Mesendoderm (in vitro differentiated cells): ENCODE measurements at regions not wholly inside any gene's neighbourhood (a gene's known extent, or its start where the extent isn't known, plus 50 kb on each side); places are given as distances from the start of the nearest gene placed in this dataset.

Source experiments
- DNase-seq: peaks from one replicate; pipeline ENCODE4 v3.0.0; 2013
- H2AK5ac ChIP-seq: 2 replicates; pipeline ENCODE4 v1.6.1; 2013; ENCODE audit warnings: low read length, inconsistent platforms
- H2BK120ac ChIP-seq: 2 replicates; pipeline ENCODE4 v1.6.1; 2013; ENCODE audit warnings: low read depth, mild to moderate bottlenecking, low read length, moderate library complexity, mixed read lengths
- H2BK15ac ChIP-seq: replicated peaks from 2 replicates; pipeline ENCODE4 v1.6.1; 2013; ENCODE audit warnings: low read depth, mild to moderate bottlenecking, moderate library complexity
- H2BK5ac ChIP-seq: 2 replicates; pipeline ENCODE4 v1.6.1; 2013; ENCODE audit warnings: low read length, inconsistent platforms
- H3K18ac ChIP-seq: 2 replicates; pipeline ENCODE4 v1.6.1; 2013; ENCODE audit warnings: mild to moderate bottlenecking, low read length, mixed read lengths
- H3K23ac ChIP-seq: one replicate; pipeline ENCODE4 v1.6.1; 2013; ENCODE audit warnings: low read length
- H3K27ac ChIP-seq: 2 replicates; pipeline ENCODE4 v1.5.1; 2013; ENCODE audit warnings: low read depth, mild to moderate bottlenecking, inconsistent platforms, low read length, moderate library complexity
- H3K27me3 ChIP-seq: 2 replicates; pipeline ENCODE4 v1.6.1; 2013; ENCODE audit warnings: low read length, control low read depth, mild to moderate bottlenecking, inconsistent platforms; ENCODE audit not compliant: insufficient read depth, poor library complexity
- H3K36me3 ChIP-seq: 2 replicates; pipeline ENCODE4 v1.6.1; 2013; ENCODE audit warnings: low read length, inconsistent platforms; ENCODE audit not compliant: control insufficient read depth, insufficient read depth
- H3K4ac ChIP-seq: one replicate; pipeline ENCODE4 v1.6.1; 2013; ENCODE audit warnings: low read depth, mild to moderate bottlenecking, low read length, moderate library complexity
- H3K4me1 ChIP-seq: 2 replicates; pipeline ENCODE4 v1.6.1; 2013; ENCODE audit warnings: low read depth, low read length, inconsistent platforms; ENCODE audit not compliant: control insufficient read depth
- H3K4me2 ChIP-seq: 2 replicates; pipeline ENCODE4 v1.6.1; 2013; ENCODE audit warnings: low read length
- H3K4me3 ChIP-seq: 2 replicates; pipeline ENCODE4 v1.5.1; 2013; ENCODE audit warnings: mild to moderate bottlenecking, low read length
- H3K56ac ChIP-seq: one replicate; pipeline ENCODE4 v1.6.1; 2013; ENCODE audit warnings: low read length
- H3K79me1 ChIP-seq: 2 replicates; pipeline ENCODE4 v1.6.1; 2013; ENCODE audit warnings: low read length, inconsistent platforms
- H3K79me2 ChIP-seq: 2 replicates; pipeline ENCODE4 v1.6.1; 2013; ENCODE audit warnings: mild to moderate bottlenecking, low read length; ENCODE audit not compliant: control insufficient read depth, insufficient read depth
- H3K9ac ChIP-seq: 2 replicates; pipeline ENCODE4 v1.6.1; 2013; ENCODE audit warnings: low read length, inconsistent platforms
- H4K5ac ChIP-seq: one replicate; pipeline ENCODE4 v1.6.1; 2013; ENCODE audit warnings: low read length
- H4K8ac ChIP-seq: one replicate; pipeline ENCODE4 v1.6.1; 2013; ENCODE audit warnings: low read depth, mild to moderate bottlenecking, control low read depth, low read length, moderate library complexity
- WGBS: extraction: QIAGEN DNeasy Blood & Tissue Kit; methylation state at CpG from one replicate; pipeline ENCODE4 v1.1.7; 2013; ENCODE audit warnings: low lambda C conversion rate, missing lambda C conversion rate; ENCODE audit not compliant: insufficient coverage; ENCODE audit errors: extremely low coverage; 5-methylcytosine and 5-hydroxymethylcytosine counted together

DNA sequence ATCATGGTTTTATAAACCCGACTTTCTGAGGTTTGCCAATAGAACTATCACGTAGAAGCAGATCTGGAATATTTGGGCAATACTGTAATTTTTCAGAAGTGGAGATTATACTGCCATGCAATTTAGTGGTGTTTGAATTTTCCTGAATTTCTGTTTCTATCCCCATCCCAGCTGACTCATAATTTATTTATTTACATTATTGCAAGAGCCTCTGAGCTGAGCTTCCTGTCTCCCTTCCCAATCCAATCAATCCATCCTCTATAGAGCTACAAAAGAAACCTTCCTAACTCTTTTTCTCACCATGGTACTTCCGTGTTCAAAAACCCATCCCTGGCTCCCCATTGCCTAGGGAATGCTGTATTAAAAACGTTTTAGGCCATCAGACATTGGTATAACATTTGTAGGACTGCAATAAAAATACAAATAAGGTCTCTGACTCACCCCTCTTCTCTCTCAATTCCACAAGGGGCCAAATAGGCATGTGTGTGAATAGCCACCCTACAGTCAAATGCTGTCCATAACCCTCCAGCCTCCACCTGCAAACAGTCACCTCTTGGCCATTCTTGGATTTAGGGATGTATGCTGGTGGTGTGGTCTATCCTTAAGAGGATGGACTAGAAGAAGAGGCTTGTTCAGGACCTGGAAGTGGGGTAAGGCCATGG, 190.7 kb downstream of the CD47 start:
- Histone ChIP-seq H4K8ac (no peak overlapping the region), H2BK120ac (no peak overlapping the region), H3K4me1 (no peaks in the 10 kb centered on the region), H4K5ac (no peak overlapping the region), H3K79me2 (no peaks in the 10 kb centered on the region), H3K4me3 (no peak overlapping the region), H2BK15ac (no peak overlapping the region), H3K56ac (no peak overlapping the region), H2BK5ac (no peak overlapping the region), H3K18ac (no peak overlapping the region), H3K36me3 (no peaks in the 10 kb centered on the region), H3K27ac (no peak overlapping the region), H3K79me1 (no peaks in the 10 kb centered on the region), H3K23ac (no peak overlapping the region), H2AK5ac (no peak overlapping the region), H3K9ac (no peak overlapping the region), H3K4me2 (no peak overlapping the region), H3K27me3 (no peaks in the 10 kb centered on the region), H3K4ac (no peak overlapping the region)
- no peak for DNase-seq
- no CpG with 5 or more reads among the region's 4 CpGs for WGBS

DNA sequence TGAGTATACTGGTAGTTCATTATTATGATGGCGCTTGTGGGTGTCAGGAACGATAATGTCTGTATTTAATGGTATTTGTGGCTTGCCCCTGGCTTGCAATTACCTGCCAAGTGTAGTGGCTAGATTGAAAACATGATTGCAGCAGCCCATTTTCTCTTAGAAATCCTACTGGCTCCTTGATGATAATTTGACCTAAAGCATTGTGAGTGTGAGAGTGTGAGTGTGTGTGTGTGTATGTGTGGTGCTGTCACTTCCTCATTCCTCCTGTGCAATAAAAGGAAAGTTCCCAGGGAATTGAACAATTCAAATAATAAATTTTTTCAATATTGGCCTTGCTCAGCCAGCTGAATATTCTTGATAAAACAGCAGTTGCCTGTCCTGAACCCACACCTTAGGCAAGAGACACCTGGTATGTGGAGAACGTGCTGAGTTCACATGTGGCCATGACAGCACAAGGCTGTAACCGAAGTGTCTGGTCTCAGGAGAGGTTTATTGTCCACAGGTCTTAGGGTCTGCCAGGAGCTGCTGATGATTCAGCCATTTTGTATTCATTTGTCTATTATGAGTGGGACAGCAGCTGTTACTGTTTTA, 193.3 kb downstream of the CD47 start:
- H2AK5ac ChIP-seq, result no peak overlapping the region
- WGBS, result no CpG with 5 or more reads among the region's 4 CpGs
- no peak for DNase-seq
- H3K23ac ChIP-seq, result no peak overlapping the region
- no peak overlapping the region for H2BK120ac ChIP-seq
- H4K8ac ChIP-seq, result no peak overlapping the region
- H3K9ac ChIP-seq, result no peak overlapping the region
- no peak overlapping the region for H3K27ac ChIP-seq
- no peak overlapping the region for H2BK5ac ChIP-seq
- no peaks in the 10 kb centered on the region for H3K4me1 ChIP-seq
- H2BK15ac ChIP-seq, result no peak overlapping the region
- no peak overlapping the region for H3K18ac ChIP-seq
- no peaks in the 10 kb centered on the region for H3K79me2 ChIP-seq
- H3K4me3 ChIP-seq, result no peak overlapping the region
- no peak overlapping the region for H3K4me2 ChIP-seq
- H3K56ac ChIP-seq, result no peak overlapping the region
- H3K79me1 ChIP-seq, result no peaks in the 10 kb centered on the region
- no peaks in the 10 kb centered on the region for H3K27me3 ChIP-seq
- no peak overlapping the region for H4K5ac ChIP-seq
- H3K4ac ChIP-seq, result no peak overlapping the region
- H3K36me3 ChIP-seq, result no peaks in the 10 kb centered on the region

DNA sequence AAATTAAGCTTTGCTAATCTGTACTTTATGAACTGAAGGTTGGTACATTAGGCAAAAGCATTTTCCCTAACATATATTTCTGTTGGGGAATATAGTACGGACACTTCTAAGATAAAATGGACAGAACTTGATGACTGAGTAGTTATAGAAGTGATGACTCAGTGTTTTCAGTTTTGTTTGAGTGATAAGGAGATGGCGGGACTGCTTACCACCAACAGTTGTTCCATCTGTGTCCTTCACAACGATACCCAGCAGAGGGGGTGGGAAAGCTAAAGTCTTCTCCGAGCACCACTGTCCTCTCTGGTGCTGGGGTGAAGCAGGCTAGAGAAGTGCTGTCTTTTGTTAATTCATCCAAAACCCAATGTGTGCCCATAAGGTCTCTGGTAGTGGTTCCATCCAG, 195.8 kb downstream of the CD47 start:
- Histone ChIP-seq H3K4me1 (no peaks in the 10 kb centered on the region), H3K79me2 (no peaks in the 10 kb centered on the region), H3K27me3 (no peaks in the 10 kb centered on the region), H3K18ac (no peak overlapping the region), H2AK5ac (no peak overlapping the region), H3K9ac (no peak overlapping the region), H3K27ac (no peak overlapping the region), H4K5ac (no peak overlapping the region), H2BK120ac (no peak overlapping the region), H3K56ac (no peak overlapping the region), H3K79me1 (no peaks in the 10 kb centered on the region), H4K8ac (no peak overlapping the region), H3K4me3 (no peak overlapping the region), H3K4ac (no peak overlapping the region), H3K23ac (no peak overlapping the region), H2BK15ac (no peak overlapping the region), H3K4me2 (no peak overlapping the region), H3K36me3 (no peaks in the 10 kb centered on the region), H2BK5ac (no peak overlapping the region)
- no peak for DNase-seq
- WGBS, result no CpG with 5 or more reads among the region's 4 CpGs

DNA sequence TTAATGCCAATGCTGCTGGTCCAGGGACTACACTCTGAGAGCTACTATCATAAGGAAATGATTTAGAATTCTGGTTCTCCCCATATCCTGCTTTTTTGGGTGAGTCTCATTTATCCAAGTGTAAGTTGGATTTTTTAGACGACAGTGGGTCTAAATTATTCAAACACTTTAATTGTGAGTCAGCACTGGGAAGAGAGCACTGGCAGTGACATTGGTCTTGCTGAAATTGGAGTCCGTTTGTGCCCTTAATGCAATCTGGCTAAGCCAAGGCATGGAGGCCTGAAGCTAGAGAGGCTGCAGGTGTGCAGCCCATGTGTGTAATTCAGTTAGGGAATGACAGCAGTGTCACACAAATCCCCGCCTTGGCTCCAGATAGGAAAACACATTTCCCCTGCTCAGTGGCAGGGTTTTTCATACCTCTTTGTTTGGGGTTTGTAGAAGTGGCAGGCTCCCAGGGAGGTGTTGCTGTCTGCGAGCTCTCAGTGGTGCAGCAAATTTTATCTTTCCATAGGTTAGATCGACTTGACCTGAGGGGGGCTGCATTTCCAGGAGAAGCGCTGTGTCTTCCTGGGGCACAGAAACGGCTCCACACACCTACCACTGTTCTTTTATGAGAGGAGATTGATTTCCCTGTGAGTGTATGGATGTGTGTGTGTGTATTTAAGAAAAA, 197.7 kb downstream of the CD47 start:
- H2AK5ac ChIP-seq, result no peak overlapping the region
- H3K4ac ChIP-seq, result no peak overlapping the region
- H3K56ac ChIP-seq, result no peak overlapping the region
- H3K36me3 ChIP-seq, result no peaks in the 10 kb centered on the region
- H3K18ac ChIP-seq, result no peak overlapping the region
- no peak overlapping the region for H2BK15ac ChIP-seq
- no peak overlapping the region for H3K27ac ChIP-seq
- no peak overlapping the region for H2BK120ac ChIP-seq
- H3K9ac ChIP-seq, result no peak overlapping the region
- no peaks in the 10 kb centered on the region for H3K79me2 ChIP-seq
- H3K79me1 ChIP-seq, result no peaks in the 10 kb centered on the region
- H2BK5ac ChIP-seq, result no peak overlapping the region
- no peak overlapping the region for H3K4me3 ChIP-seq
- H3K27me3 ChIP-seq, result no peaks in the 10 kb centered on the region
- no peak overlapping the region for H3K4me2 ChIP-seq
- no peak overlapping the region for H4K5ac ChIP-seq
- DNase-seq, result peak; percentile 23
- H3K4me1 ChIP-seq, result no peaks in the 10 kb centered on the region
- no CpG with 5 or more reads among the region's 7 CpGs for WGBS
- no peak overlapping the region for H3K23ac ChIP-seq
- no peak overlapping the region for H4K8ac ChIP-seq

DNA sequence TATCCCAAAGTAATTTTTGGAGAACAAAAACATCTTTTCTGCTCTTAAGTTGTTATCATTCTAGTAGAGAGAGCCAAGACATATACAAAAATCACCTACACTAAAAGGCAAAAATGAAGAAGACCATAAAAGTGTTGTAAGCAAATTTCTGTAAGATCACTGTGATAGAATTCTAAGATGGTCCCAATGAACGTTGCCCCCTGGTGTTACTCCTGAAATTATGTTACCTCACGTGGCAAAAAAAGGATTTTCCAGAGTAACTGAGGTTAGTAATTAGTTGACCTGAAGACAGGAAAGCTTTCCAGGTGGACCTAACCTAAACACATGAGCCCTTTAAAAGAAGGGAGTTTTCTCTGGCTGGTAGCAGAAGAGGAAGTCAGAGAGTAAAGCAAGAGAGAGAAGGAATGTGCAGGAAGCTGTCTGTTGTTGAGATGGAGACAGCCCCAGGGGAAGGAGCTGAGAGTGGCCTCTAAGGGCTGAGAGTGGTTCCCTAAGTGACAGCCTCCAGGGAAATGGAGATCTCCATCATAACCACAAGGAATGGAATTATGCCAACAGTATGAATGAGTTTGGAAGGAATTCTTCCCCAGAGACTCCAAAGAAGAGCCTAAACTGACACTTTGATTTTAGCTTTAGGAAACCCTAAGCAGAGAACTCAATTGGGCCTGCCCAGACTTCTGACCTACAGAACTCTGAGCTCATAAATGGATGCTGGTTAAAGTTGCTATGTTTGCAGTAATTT, 205.9 kb downstream of the CD47 start:
- Histone ChIP-seq H2BK120ac (no peak overlapping the region), H2BK15ac (no peak overlapping the region), H4K8ac (no peak overlapping the region), H3K9ac (no peak overlapping the region), H3K4me1 (no peaks in the 10 kb centered on the region), H3K23ac (no peak overlapping the region), H3K79me2 (no peaks in the 10 kb centered on the region), H3K56ac (no peak overlapping the region), H2AK5ac (no peak overlapping the region), H3K36me3 (no peaks in the 10 kb centered on the region), H3K27ac (no peak overlapping the region), H3K4me2 (no peak overlapping the region), H4K5ac (no peak overlapping the region), H3K4ac (no peak overlapping the region), H3K79me1 (no peaks in the 10 kb centered on the region), H3K18ac (no peak overlapping the region), H3K27me3 (no peaks in the 10 kb centered on the region), H2BK5ac (no peak overlapping the region), H3K4me3 (no peak overlapping the region)
- DNase-seq, result peak; percentile 44
- no CpG with 5 or more reads among the region's 2 CpGs for WGBS
